WTC11 (cell line): ENCODE measurements at regions not wholly inside any gene's neighbourhood (a gene's known extent, or its start where the extent isn't known, plus 50 kb on each side); places are given as distances from the start of the nearest gene placed in this dataset.
A peak's percentile ranks its signal among the peaks of the same experiment; 100 is the strongest.
"Not testable (repeated sequence)": the region's sequence is repeated elsewhere in the genome, so short reads cannot be mapped to it uniquely, and the experiment has no call there.

ENCODE experiments used
- ATAC-seq: fragments of 200-7000 bp; cut with Tn5 transposase; 2 replicates; pipeline ENCODE4 v1.10.0; 2021; ENCODE audit warnings: mild to moderate bottlenecking, moderate library complexity
- CTCF ChIA-PET: fragments of 300-600 bp; sonication (Branson Sonifier 250); formaldehyde crosslinking; loops from one replicate; lab custom pipeline; 2021; ENCODE audit warnings: antibody characterized with exemption; lab: Charles Lee
- POLR2A ChIA-PET: fragments of 350-600 bp; sonication (Branson Sonifier 250); formaldehyde crosslinking; loops from one replicate; lab custom pipeline; 2021; ENCODE audit warnings: antibody characterized with exemption; lab: Charles Lee
- DNase-seq: peaks from one replicate; pipeline ENCODE4 v3.0.0; 2021; ENCODE audit warnings: low spot score
- H3K27ac Mint-ChIP-seq: 2 replicates; pipeline ENCODE4 v1.8.0; 2021; ENCODE audit warnings: mixed read lengths
- H3K27me3 Mint-ChIP-seq: 2 replicates; pipeline ENCODE4 v1.8.0; 2021; ENCODE audit warnings: low read depth, mild to moderate bottlenecking, moderate library complexity, mixed read lengths
- H3K36me3 Mint-ChIP-seq: 2 replicates; pipeline ENCODE4 v1.8.0; 2021; ENCODE audit warnings: mixed read lengths
- H3K4me1 Mint-ChIP-seq: 2 replicates; pipeline ENCODE4 v1.8.0; 2022; ENCODE audit warnings: mixed read lengths
- H3K4me3 Mint-ChIP-seq: 2 replicates; pipeline ENCODE4 v1.8.0; 2021; ENCODE audit warnings: mild to moderate bottlenecking, moderate library complexity, mixed read lengths
- H3K9me3 Mint-ChIP-seq: 2 replicates; pipeline ENCODE4 v1.8.0; 2021; ENCODE audit warnings: mixed read lengths
- AR ChIP-seq: fragments of 250-450 bp; sonication (Bioruptor Pico); IDR thresholded peaks from 2 replicates; pipeline ENCODE4 v1.9.0; 2021; ENCODE audit warnings: mild to moderate bottlenecking
- FOXJ3 ChIP-seq: sonication (generic); formaldehyde crosslinking; IDR thresholded peaks from 2 replicates; pipeline ENCODE4 v1.9.0; 2021; ENCODE audit warnings: missing genetic modification reagents, mild to moderate bottlenecking, borderline replicate concordance
- GRHL2 ChIP-seq: fragments of 250-450 bp; sonication (Bioruptor Pico); IDR thresholded peaks from 2 replicates; pipeline ENCODE4 v1.8.0; 2022; ENCODE audit warnings: mild to moderate bottlenecking, moderate library complexity; ENCODE audit not compliant: insufficient replicate concordance, severe bottlenecking
- GTF2I ChIP-seq: fragments of 250-450 bp; sonication (Bioruptor Pico); conservative IDR thresholded peaks from 2 replicates; pipeline ENCODE4 v1.4.0; 2021; ENCODE audit warnings: mild to moderate bottlenecking
- IRF2 ChIP-seq: sonication (generic); formaldehyde crosslinking; IDR thresholded peaks from 2 replicates; pipeline ENCODE4 v1.8.0; 2022; ENCODE audit warnings: low read depth, missing genetic modification reagents, borderline replicate concordance
- MAX ChIP-seq: sonication (generic); formaldehyde crosslinking; IDR thresholded peaks from 2 replicates; pipeline ENCODE4 v1.8.0; 2022; ENCODE audit warnings: mild to moderate bottlenecking, missing genetic modification reagents
- MLX ChIP-seq: sonication (generic); formaldehyde crosslinking; IDR thresholded peaks from 2 replicates; pipeline ENCODE4 v1.8.1; 2023; ENCODE audit warnings: mild to moderate bottlenecking, missing genetic modification reagents, moderate library complexity
- NR1H2 ChIP-seq: sonication (generic); formaldehyde crosslinking; IDR thresholded peaks from 2 replicates; pipeline ENCODE4 v1.9.0; 2021; ENCODE audit warnings: mild to moderate bottlenecking, moderate library complexity, missing genetic modification reagents
- OVOL2 ChIP-seq: fragments of 250-450 bp; sonication (Bioruptor Pico); IDR thresholded peaks from 2 replicates; pipeline ENCODE4 v1.9.0; 2021; ENCODE audit warnings: mild to moderate bottlenecking, borderline replicate concordance
- SOX15 ChIP-seq: fragments of 250-450 bp; sonication (Bioruptor Pico); IDR thresholded peaks from 2 replicates; pipeline ENCODE4 v1.9.0; 2021; ENCODE audit warnings: mild to moderate bottlenecking
- ZNF671 ChIP-seq: fragments of 250-450 bp; sonication (Bioruptor Pico); IDR thresholded peaks from 2 replicates; pipeline ENCODE4 v1.8.0; 2021; ENCODE audit warnings: mild to moderate bottlenecking

- POLR2A ChIA-PET, result no interaction called here
- no peak for TF ChIP-seq FOXJ3 (CRISPR knock-in tag)
- TF ChIP-seq, all 79 proteins: peak for 0
- no peak for ATAC-seq
- CTCF ChIA-PET, result no interaction called here
- H3K4me3 Mint-ChIP-seq, result no peak overlapping the region
- H3K4me1 Mint-ChIP-seq, result peaks cover 10% of the 10 kb centered on the region
- no peak for DNase-seq
- no peaks in the 10 kb centered on the region for H3K36me3 Mint-ChIP-seq
- no peaks in the 10 kb centered on the region for H3K9me3 Mint-ChIP-seq
- no peaks in the 10 kb centered on the region for H3K27me3 Mint-ChIP-seq
- no peak overlapping the region for H3K27ac Mint-ChIP-seq
Observed at GRCh38 chr11:89633135-89633705, 76.9 kb upstream of the TRIM77 start.

- ATAC-seq, H3K9me3 Mint-ChIP-seq, CTCF ChIA-PET, H3K27ac Mint-ChIP-seq, H3K36me3 Mint-ChIP-seq, POLR2A ChIA-PET, H3K4me3 Mint-ChIP-seq, H3K27me3 Mint-ChIP-seq, DNase-seq: not testable (repeated sequence)
- peaks cover 11% of the 10 kb centered on the region for H3K4me1 Mint-ChIP-seq
Observed at GRCh38 chr11:89640777-89641176, 69.3 kb upstream of the TRIM77 start.

- H3K36me3 Mint-ChIP-seq, POLR2A ChIA-PET: not testable (repeated sequence)
Observed at GRCh38 chr11:89648232-89648631, 61.9 kb upstream of the TRIM77 start.

GRCh38 chr11:89648996-89649395 is 61.1 kb upstream of the TRIM77 start:
- H3K4me1 Mint-ChIP-seq, H3K9me3 Mint-ChIP-seq, H3K27me3 Mint-ChIP-seq, H3K36me3 Mint-ChIP-seq, POLR2A ChIA-PET, CTCF ChIA-PET, H3K4me3 Mint-ChIP-seq, H3K27ac Mint-ChIP-seq, DNase-seq, ATAC-seq: not testable (repeated sequence)

More at GRCh38 chr11:89648232-89648631, 61.9 kb upstream of the TRIM77 start:
- ATAC-seq, DNase-seq, CTCF ChIA-PET, H3K9me3 Mint-ChIP-seq, H3K4me3 Mint-ChIP-seq, H3K27ac Mint-ChIP-seq, H3K4me1 Mint-ChIP-seq, H3K27me3 Mint-ChIP-seq: not testable (repeated sequence)

GRCh38 chr11:89654669-89655068 is 55.4 kb upstream of the TRIM77 start:
- H3K9me3 Mint-ChIP-seq, H3K27me3 Mint-ChIP-seq, H3K36me3 Mint-ChIP-seq: not testable (repeated sequence)

GRCh38 chr11:89658767-89659166 is 51.3 kb upstream of the TRIM77 start:
- H3K27ac Mint-ChIP-seq, ATAC-seq, DNase-seq, CTCF ChIA-PET, H3K36me3 Mint-ChIP-seq, POLR2A ChIA-PET, H3K27me3 Mint-ChIP-seq, H3K9me3 Mint-ChIP-seq, H3K4me3 Mint-ChIP-seq: not testable (repeated sequence)
- H3K4me1 Mint-ChIP-seq, result peaks cover 19% of the 10 kb centered on the region

More at GRCh38 chr11:89654669-89655068, 55.4 kb upstream of the TRIM77 start:
- POLR2A ChIA-PET, H3K4me1 Mint-ChIP-seq, H3K4me3 Mint-ChIP-seq, DNase-seq, CTCF ChIA-PET, ATAC-seq, H3K27ac Mint-ChIP-seq: not testable (repeated sequence)

- DNase-seq, H3K9me3 Mint-ChIP-seq, CTCF ChIA-PET, H3K36me3 Mint-ChIP-seq, H3K27me3 Mint-ChIP-seq, H3K27ac Mint-ChIP-seq, POLR2A ChIA-PET, H3K4me3 Mint-ChIP-seq: not testable (repeated sequence)
- 0 out of 2 replicates have a peak, but pooled peaks have one; percentile 19 for ATAC-seq
- H3K4me1 Mint-ChIP-seq, result peaks cover 19% of the 10 kb centered on the region
Observed at GRCh38 chr11:89659414-89659813, 50.7 kb upstream of the TRIM77 start.

GRCh38 chr11:89660234-89660633 is 49.9 kb upstream of the TRIM77 start:
- no peak overlapping the region for H3K27ac Mint-ChIP-seq
- no peaks in the 10 kb centered on the region for H3K9me3 Mint-ChIP-seq
- ChIA-PET CTCF (no interaction called here), POLR2A (no interaction called here)
- DNase-seq, result no peak
- H3K27me3 Mint-ChIP-seq, result no peaks in the 10 kb centered on the region
- H3K4me1 Mint-ChIP-seq, result peaks cover 19% of the 10 kb centered on the region
- peak; percentile 99 for ATAC-seq
- H3K36me3 Mint-ChIP-seq, result no peaks in the 10 kb centered on the region
- H3K4me3 Mint-ChIP-seq, result no peak overlapping the region
- no peak for TF ChIP-seq MAX
- TF ChIP-seq NR1H2 (CRISPR knock-in tag), result no peak
- no peak for TF ChIP-seq GTF2I (CRISPR knock-in tag)
- TF ChIP-seq MLX, result no peak
- no peak for TF ChIP-seq ZNF671 (CRISPR knock-in tag)
- no peak for TF ChIP-seq GRHL2 (CRISPR knock-in tag)
- no peak for TF ChIP-seq AR (CRISPR knock-in tag)
- TF ChIP-seq IRF2 (CRISPR knock-in tag), result no peak
- no peak for TF ChIP-seq OVOL2 (CRISPR knock-in tag)
- no peak for TF ChIP-seq SOX15 (CRISPR knock-in tag)
